ENCODE measurements at regions not wholly inside any gene's neighbourhood (a gene's known extent, or its start where the extent isn't known, plus 50 kb on each side); places are given as distances from the start of the nearest gene placed in this dataset.
"Not testable (repeated sequence)": the region's sequence is repeated elsewhere in the genome, so short reads cannot be mapped to it uniquely, and the experiment has no call there.

DNA sequence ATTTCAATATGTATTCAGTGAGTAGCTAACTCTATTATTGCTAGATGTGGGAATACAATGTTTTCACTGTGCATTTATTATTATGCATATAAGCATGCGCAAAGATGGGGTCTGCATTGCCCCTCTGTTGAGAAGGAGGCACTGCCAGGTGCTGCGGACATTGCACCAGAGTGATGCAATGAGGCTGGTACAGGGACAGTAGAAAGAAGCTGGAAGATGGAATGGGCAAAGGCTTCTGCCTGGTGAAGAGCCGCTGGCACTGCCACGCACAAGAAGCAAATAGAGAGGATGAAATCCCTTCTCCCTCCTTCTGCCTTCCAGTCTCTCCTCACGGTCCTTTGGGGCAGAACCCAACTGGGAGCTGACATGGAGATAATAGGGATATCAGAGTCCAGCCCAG is 154.5 kb upstream of the TNFAIP3 start:
- no peak for DNase-seq (ENCODE audit: low read depth)

DNA sequence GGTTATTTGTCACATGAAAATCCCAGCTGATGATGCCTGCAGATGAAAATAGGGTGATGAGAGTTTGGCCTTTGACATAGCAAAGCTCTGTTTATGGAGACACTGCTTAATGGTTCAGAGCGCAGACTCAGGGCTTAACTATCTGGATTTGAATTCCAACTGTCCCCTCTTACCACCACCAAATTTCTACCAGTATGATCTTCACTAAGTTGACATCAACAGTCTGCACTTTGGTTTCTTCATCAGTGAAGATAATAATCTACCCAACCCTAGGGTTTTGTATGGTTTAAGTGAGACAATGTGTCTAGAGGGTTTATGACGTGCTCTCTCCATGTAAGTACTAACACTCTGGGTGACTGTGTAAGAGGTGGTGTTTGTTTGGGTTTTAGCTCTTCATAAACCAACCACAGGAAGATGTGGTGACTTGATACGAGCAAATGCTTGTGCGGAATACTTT is 151.4 kb upstream of the TNFAIP3 start:
- peak; percentile 52 for DNase-seq (ENCODE audit: low read depth)

- DNase-seq (ENCODE audit: low read depth): peak; percentile 89
Measured at GRCh38 chr6:137717074-137718073, 149.7 kb upstream of the TNFAIP3 start.

GRCh38 chr6:137718903-137719302 is 148.2 kb upstream of the TNFAIP3 start:
- DNase-seq (ENCODE audit: low read depth): not testable (repeated sequence)

DNA sequence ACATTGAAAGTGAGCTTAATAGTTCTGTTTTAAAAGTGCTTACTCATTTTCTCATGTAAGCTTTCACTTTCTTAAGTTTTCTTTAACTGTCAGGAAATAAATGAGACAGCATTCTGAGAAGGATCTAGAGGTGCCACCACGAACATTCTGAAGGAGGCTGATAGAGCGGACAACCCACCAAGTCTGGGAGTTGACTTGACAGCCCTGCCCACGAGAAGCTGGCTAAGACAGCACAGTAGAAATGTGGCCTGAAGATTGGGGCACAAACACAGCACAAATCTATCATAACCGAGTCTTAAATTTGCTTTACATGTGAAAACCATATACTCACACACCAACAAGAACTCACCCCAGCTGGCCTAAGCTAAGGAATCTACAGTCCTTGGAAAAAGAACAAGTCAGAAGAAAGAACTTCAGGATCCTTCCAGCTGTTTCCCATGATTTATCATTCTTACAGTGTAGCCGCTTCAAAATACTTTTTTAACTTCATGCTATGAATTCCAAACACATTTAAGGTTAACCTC is 144.2 kb upstream of the TNFAIP3 start:
- no peak for DNase-seq (ENCODE audit: low read depth)

DNA sequence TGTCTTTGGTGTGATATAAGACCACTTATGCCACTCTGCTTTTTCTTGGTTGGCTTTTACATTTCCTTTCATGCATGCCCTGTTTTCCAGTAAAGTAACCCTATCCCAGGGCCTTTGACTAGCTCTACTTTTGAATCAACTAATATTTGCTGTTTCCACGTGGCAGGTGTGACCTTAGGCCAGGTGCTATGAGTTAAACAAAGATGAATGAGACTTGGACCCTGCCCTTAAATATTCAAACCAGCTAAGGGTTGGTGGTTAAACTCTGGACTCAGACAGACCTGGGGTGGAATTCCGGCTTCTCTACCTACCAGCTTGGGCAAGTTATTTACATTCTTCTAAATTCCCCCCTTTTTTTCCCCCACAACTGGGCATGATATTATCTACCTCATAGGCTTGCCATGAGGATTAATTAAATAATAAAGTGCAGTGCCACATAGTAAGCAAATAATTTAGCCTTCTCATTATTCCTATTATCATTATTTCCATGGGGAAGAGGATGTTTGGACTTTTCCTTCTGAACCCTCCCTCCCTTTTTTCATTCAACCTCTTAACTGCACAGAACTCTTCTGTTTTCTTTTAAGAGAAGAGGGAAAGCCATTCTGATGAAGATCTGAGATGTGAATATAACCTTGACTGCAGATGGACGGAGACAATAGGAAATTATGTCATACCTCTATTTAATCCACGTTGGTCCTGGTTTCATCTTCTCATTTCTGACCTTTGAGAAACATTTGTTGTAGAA is 143.6 kb upstream of the TNFAIP3 start:
- no peak for DNase-seq (ENCODE audit: low read depth)

DNA sequence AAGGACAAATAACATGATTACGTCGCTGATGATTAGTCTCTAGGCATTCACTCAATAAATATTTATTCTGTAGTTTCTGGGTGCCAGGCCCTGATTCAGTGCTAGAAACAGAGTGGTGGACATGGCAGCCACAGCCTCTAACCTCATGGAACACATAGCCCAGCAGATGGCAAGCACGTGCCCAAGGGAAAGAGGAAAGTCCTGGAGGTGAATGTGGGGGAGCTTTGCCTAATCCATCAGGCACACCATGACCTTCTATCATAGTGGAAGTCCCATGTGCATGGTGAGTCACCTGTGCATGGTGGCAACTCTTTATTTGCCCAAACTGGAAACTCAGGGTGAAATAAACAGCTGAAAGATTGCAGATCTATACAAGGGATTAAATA is 143.0 kb upstream of the TNFAIP3 start:
- DNase-seq (ENCODE audit: low read depth): no peak

GRCh38 chr6:137724495-137725211 is 142.4 kb upstream of the TNFAIP3 start:
- no peak for DNase-seq (ENCODE audit: low read depth)

DNA sequence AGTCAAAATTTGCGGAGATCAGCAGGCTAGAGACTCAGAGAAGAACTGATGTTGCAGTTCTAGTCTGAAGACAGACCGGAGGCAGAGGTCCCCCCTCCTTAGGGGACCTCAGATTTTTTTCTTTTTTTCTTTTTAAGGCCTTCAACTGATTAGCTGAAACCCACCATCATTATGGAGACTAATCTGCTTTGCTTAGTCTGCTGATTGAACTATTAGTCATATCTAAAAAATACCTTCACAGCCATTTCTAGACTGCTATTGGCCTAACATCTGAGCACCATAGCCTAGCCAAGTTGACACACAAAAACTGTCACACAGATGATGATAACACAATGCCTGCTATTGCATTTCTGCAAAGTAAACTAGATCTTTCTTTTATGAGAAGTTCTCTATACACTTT is 141.1 kb upstream of the TNFAIP3 start:
- no peak for DNase-seq (ENCODE audit: low read depth)

DNA sequence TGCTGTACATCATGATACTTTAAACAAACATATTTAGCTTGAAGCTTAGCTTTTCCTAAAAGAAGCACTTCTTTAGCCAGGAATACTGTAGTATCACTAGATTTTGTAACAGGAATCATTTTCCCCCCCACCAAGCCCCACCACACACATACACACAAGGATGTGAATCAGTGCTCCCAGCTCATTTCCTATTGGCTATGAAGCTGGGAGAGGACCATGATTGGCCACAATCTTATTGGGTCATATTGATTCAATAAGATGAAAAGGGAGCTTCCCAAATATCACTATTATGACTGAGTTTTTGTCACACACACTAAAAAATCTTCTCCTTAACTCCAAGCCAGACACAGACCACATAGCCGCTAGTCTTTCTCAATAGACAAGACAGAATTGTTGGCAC is 140.5 kb upstream of the TNFAIP3 start:
- DNase-seq (ENCODE audit: low read depth): no peak

GRCh38 chr6:137727216-137727765 is 139.8 kb upstream of the TNFAIP3 start:
- DNase-seq (ENCODE audit: low read depth): no peak

DNA sequence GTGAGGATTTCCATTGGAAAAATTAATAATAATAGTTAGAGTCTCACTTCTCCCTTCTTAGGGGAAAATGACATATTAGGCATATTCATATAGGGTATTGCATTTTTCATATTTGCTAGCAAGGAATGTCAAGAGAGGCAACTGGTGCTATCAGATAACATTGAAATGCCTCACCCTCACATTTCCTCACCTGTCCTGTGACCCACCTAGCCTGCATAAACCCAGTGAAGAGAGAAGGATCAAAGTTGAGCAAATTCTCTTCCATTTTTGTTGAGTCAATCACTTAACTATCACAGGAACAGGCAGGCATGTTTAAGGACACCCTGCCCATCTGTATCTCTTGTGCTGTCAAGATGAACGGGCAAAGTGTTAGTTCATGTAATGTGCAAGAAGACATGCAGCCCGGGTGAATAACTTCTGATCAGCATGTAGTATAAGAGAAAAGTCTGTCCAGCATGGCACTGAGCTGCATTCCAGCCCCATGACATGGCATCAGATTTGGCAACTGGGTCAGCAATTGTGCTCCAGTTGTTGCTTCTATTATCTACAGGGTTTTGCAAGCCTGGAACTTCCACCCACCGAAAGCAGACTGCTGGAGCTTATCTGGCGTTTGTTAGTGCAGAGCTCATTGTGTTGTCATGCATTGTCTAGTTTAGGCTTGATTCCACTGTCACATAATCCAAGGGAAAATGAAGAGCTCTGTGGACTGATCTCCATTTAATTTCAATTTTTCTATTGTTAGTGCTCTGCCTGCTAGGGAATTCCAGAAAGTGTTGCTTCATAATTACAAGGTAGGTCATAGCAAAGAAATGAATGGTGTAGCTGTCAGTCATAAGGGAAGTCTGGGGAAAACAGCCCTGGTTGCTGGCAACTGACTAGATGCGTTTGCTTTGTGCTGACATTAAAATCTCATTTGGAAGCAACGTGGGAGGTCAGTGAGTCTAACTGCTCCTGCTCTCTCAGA is 138.4 kb upstream of the TNFAIP3 start:
- DNase-seq (ENCODE audit: low read depth): no peak

GRCh38 chr6:137729866-137730629 is 137.0 kb upstream of the TNFAIP3 start:
- DNase-seq (ENCODE audit: low read depth): no peak

DNA sequence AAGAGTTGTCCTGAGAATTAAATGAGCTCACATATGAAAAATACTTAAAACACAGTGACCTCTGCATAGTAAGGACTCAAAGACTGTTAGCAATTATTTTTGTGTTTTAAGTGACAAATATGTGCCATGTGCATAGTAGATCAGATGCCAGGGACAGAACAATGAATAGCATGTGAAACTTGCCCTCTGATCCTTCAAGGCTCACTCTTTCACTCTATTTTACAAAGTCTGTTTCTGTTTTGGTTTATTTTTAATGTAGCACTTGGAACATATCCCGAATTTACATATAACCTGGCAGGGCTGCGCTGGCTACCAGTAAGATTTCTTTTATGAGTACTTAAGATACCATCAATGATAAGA is 135.5 kb upstream of the TNFAIP3 start:
- DNase-seq (ENCODE audit: low read depth): no peak

DNA sequence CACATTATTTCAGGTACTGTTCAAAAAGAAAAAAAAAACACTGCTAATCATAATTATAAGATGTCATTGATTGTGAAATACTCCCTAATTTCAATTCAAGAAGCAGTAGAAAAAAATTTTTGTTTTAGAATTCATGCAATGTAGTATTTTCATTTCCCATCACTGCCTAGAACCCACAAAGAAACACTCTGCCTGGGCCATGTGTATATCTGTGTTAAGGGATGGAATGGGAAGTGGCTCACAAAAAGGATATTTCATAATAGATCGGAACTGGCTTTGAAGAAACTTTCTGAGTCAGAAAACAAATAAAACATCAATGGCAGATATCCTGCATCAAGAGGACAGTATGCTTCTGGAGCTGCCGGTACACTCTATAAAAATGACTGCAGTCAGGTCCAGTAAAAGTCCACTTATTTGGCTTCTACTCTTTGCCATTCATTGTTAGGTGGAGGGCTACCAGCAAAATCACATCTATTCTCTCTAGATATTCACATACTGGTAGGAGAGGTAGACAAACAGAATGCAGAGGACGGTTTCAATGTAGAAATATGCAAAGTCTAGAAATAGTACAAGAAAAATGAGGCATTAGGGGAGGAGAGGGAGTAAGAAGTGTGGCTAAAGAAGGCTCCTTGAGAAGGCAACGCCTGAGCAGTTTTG is 135.0 kb upstream of the TNFAIP3 start:
- DNase-seq (ENCODE audit: low read depth): no peak

DNA sequence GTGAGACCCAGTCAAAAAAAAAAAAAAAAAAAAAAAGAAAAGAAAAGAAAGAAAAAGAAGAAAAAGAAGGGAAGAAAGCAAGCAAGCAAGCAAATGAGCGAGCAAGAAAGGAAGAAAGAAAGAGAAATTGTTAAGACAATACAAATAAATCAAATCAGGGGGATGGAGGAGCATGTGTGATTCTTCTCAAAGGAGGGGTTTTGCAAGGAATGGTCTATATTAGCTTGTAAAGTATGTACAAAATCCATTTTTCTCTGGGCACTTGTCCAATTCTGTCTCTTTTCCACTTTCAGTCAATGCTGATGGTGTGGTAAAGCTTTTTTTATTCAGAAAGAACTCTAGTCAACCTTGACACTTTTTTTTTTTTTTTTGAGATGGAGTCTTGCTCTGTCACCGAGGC is 133.7 kb upstream of the TNFAIP3 start:
- no peak for DNase-seq (ENCODE audit: low read depth)

- DNase-seq (ENCODE audit: low read depth): no peak
Measured at GRCh38 chr6:137734005-137734874, 132.8 kb upstream of the TNFAIP3 start.

DNA sequence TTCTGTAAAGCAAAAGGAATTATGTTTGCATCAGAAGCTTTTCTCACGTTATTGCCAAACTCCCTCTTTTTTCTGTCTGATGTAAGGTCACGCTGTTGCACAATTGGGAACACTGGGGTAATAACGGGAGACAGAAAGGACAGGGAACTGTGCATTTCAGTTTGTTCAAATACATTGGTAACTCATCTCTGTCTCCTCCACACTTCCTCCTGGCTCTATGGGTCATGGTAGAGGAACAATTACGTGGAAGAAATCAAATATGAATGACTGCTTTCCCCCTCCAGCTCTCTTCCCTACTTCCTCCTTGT is 132.2 kb upstream of the TNFAIP3 start:
- no peak for DNase-seq (ENCODE audit: low read depth)
